Left cardiac atrium (tissue), 4 donors: ENCODE measurements at regions not wholly inside any gene's neighbourhood (a gene's known extent, or its start where the extent isn't known, plus 50 kb on each side); places are given as distances from the start of the nearest gene placed in this dataset.

Source experiments
- ATAC-seq, 2 donors: fragments of 200-7000 bp; cut with Tn5 transposase; one replicate each; pipeline ENCODE4 v1.9.1; 2020; ENCODE audit warnings: mild to moderate bottlenecking in 2 of 2, moderate library complexity in 2 of 2
- DNase-seq: peaks from one replicate; pipeline ENCODE4 v3.0.0-alpha.2; 2020
- intact Hi-C, 2 donors: fragments of 100-400 bp; cut with DNase I; formaldehyde crosslinking; loops; one replicate each; pipeline versions ENCODE4 v1.14.1 to v1.15.1; 2022 to 2023
- donor health status: DM: no; HTN: yes; CAD: no.
- donor health status: DM: no; HTN: yes; CAD: no; lungs with severe emphysema.
- donor health status: DM: yes; HTN: yes; CAD: no.
- donor health status: Dilated cardiomyopathy.

DNA sequence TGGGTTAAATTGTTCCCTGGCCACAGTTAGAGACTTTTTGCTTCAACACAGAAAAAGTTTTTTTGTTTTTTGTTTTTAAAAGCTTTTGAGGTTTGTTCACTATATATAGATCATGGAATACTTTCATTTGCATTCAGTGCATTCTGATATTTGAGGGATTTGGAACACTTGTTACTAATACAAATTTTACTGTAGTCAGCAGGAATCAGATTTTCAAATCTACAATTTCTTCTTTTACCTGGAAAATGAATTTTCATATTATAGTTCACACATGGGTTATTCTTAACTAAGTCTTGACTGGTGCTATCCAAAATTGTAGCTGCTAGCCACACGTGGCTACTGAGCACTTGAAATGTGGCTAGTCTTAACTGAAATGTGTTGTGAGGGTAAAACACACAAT is 142.0 kb downstream of the RMI1 start:
- intact Hi-C loops = no loop called here
- DNase-seq (no peak), ATAC-seq (no peak)

GRCh38 chr9:84123648-84124406 is 143.2 kb downstream of the RMI1 start:
- no peak for DNase-seq
- ATAC-seq = no peak
- intact Hi-C loops = no loop called here

- intact Hi-C loops = loop anchor here in 1 of 2 donors (5.0 kb wide), 1 partner anchor 48 kb away; no protein-coding TSS in a partner anchor
- DNase-seq (no peak), ATAC-seq (no peak)
These were observed 144.4 kb downstream of the RMI1 start for GRCh38 chr9:84125046-84125445.

DNA sequence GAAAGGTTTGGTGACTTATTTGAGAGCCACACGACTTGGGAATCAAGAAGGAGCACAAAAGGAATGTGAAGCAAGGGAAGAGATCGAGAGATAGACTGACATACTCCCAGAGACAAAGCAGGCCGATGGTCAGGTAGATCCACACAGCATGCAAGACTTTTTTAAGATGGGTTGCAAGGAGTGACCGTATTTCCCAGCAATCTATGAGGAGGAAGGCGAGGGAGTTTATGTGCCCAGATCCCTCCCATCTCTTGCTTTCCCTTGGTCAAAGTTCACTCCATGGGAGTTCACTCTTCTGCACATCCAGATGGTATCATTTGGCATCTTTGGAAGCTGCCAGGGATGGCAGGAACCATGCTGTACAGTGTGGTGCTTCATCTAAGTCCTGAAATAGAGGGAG is 148.9 kb downstream of the RMI1 start:
- ATAC-seq = no peak
- no peak for DNase-seq
- intact Hi-C loops = loop anchor here in 1 of 2 donors (5.0 kb wide), 1 partner anchor 52 kb away; no protein-coding TSS in a partner anchor

DNA sequence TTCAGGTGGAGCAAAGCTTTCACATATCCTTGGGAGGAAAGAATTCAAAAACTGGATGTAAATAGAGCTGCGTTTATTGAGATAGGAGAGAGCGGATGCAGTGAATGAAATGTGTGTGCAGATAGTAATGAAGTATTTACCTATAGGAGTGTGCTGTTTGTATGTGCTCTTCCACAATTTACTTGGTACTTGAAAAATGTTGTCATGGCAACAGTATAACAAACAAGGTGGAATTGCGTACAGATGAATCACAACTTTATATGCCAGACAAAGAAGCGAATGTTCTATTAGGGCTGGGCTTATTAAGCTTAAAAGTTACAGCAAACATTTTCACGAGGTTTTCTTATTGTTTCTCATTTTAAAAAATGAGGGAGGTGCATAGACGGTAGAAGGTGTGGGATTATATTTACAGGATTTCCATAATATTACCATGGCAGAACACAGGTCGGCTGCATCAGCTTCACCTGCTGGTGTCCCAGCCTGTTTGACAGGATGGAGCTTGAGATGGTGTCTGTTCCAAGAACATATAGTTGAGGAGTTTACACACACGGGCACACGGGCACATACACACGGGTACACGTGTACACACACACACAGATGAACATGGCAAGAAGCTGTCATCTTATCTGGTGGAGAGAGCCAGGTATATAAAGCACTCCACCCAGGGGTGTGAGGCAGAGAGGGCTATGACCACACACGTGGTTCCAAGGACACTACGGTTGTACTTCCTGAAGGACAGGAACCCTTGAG is 155.7 kb downstream of the RMI1 start:
- ATAC-seq = peak in 1 of 2 donors; percentile 73
- intact Hi-C loops = no loop called here

DNA sequence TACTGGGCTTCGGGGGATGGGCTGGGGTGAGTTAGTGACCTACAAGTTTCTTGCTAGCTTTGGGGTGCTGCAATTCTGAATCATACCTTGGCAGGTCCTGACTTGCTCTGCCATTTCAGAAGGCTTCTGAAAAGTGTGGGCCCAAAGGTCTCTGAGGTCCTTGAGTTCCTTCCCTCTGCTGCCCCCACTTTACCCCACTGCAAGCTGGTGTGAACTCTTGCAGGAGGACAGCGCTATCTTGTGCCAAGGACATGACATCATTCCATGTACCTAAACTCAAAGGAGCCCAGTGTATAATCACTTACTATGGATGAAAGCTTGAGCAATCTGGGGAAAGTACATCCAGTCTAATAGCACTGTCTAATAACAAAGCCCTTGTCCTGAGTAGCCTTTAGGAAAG is 157.4 kb downstream of the RMI1 start:
- intact Hi-C loops = no loop called here
- ATAC-seq (peak in 1 of 2 donors; percentile 38), DNase-seq (no peak)

More for the DNA sequence above, 155.7 kb downstream of the RMI1 start:
- no peak for DNase-seq

DNA sequence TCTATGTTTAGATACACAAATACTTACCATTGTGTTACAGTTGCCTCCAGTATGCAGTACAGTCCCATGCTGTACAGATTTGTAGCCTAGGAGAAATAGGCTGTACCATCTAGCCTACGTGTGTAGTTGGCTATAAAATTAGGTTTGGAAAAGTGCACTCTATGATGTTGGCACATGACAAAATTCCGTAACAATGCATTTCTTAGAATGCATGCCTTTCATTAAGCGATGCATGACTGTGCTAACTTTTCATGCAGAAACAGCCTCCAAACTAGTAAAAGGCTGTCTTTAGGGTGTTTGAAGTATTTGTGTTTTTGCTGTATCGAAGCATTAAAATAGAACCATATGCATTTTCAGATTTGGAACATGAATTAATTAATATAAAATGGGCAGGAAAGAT is 157.9 kb downstream of the RMI1 start:
- intact Hi-C loops = no loop called here
- ATAC-seq (no peak), DNase-seq (no peak)

GRCh38 chr9:84139296-84140070 is 158.9 kb downstream of the RMI1 start:
- peak; percentile 34 for DNase-seq
- ATAC-seq = peak; percentile 59 to 60
- intact Hi-C loops = no loop called here

DNA sequence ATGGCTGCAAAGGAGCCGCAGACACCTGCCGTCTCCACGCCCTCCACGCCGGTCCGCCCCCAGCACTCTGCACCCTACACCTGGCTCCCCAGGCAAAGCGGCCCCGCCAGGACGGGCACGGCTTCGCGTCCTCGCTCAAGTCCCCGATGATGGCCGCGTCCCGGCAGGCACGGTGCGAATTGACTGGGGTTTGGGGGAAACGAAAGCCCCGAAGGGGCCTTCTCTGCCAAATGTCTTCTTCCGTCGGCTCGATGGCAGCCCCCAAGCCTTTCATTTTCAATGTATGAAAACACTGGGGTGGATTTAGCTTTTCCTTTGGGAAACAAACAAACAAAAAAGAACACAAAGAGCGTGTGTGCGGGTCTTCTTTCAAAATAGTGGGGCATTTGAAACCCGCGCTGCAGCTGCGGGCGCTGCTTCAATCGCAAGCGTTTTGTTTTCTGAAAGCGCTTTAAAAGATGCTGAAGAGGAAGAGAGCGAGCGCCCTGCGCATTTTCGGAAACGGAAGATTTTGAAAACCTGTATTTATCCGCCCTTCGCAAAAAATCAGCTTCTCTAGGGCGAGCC is 160.0 kb downstream of the RMI1 start:
- DNase-seq (no peak), ATAC-seq (peak; percentile 38 to 41)
- intact Hi-C loops = no loop called here

DNA sequence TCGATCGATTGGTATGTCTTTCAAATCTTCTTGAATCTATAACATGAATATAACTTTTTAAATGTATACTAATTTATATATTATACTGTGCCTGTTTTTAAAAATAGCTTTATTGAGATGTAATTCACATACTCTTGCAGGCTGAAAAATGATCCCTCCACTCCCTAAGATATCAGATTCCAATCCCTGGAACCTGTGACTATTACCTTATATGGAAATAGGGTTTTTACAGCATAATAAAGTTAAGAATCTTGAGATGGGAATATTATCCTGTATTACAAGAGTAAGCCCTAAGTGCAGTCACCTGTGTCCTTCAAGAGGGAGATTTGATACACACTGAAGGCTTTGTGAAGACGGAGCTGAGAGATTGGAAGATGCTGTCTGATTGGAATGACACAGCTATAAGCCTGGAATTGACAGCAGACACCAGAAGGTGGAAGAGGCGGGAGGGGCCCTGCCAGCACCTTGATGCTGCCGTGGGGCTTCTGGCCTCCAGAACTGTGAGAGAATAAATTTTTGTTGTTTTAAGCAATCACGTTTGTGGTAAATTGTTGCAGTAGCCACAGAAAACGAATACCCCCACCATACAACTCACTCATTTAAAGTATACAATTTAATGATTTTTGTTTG is 161.3 kb downstream of the RMI1 start:
- ATAC-seq = no peak
- no peak for DNase-seq
- intact Hi-C loops = no loop called here

DNA sequence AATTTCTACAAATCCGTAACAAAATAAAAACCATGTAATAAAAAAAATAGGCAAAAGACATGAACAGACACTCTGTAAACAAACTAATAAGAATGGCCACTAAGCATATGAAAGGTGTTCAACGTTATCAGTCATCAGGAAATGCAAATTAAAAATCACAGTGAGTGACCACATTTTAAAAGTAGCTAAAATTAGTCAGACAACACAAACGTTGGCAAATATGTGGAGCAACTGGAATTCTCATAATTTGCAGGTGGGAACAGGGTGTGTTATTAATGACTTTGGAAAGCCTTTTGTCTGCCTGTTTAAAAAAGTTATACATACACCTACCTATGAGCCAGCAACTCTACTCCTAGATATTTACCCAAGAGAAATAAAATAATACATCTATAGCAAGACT is 164.4 kb downstream of the RMI1 start:
- intact Hi-C loops = no loop called here
- DNase-seq = no peak
- ATAC-seq = no peak

- no peak for ATAC-seq
- intact Hi-C loops = no loop called here
- no peak for DNase-seq
These were observed 165.2 kb downstream of the RMI1 start for GRCh38 chr9:84145780-84146179.

DNA sequence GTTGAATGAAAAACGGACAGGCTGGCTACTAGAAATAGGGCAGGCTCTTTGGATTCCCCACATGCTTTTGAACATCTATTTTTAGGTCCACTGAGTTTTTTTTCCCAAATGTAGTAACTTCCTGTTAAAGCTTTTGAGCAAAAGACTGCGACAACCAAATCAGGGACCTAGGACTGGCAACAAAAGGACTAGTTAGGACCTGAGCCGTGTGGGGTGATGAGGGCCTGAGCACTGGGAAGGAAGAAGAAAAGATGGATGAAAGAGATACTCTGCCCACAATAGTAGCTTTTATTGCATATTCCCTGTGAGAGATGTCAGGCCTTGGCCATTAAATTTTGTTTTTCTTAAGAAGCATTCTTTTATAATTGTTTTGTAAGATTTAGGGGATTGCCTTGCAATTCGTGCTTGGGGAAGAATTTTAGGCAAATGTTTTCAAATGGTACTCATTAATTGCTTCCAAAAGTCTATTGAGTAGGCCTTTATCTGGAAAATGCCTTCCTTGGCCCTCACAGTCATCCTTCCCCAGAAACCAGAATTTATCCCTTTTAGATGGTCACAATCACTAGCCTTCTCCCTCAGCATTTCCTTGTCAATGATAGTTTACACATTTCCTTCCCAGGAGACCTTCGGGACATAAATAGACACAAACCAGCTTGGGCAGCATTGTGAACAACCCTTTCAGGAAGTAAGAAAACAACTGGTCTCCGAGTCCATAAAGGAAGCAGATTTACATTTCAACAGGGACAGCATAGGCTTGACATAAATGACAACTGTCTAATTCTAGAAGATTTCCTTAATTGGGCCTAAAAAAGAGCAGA is 166.5 kb downstream of the RMI1 start:
- intact Hi-C loops = no loop called here
- ATAC-seq (peak in 1 of 2 donors; percentile 47), DNase-seq (no peak)

GRCh38 chr9:84151236-84151635 is 170.6 kb downstream of the RMI1 start:
- intact Hi-C loops = no loop called here
- no peak for ATAC-seq
- DNase-seq = no peak

DNA sequence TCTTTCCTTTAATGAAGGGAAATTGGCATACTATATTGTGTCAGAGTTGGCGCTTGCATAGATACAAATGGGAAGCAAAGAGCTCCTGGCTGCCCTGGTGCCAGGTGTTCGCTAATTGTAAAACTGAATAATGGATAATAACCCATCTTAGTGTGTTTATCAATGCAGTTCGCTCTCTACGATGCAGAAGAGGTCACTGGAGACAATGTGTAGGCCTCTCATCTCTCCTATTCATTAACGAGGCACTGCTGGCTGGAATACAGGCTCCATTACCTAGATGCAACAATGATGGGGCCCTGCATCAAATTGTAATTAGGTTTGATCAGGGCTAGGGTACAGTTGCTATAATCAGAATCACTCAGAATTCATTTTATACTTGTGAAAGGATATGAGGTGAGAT is 171.0 kb downstream of the RMI1 start:
- no peak for DNase-seq
- intact Hi-C loops = no loop called here
- no peak for ATAC-seq

DNA sequence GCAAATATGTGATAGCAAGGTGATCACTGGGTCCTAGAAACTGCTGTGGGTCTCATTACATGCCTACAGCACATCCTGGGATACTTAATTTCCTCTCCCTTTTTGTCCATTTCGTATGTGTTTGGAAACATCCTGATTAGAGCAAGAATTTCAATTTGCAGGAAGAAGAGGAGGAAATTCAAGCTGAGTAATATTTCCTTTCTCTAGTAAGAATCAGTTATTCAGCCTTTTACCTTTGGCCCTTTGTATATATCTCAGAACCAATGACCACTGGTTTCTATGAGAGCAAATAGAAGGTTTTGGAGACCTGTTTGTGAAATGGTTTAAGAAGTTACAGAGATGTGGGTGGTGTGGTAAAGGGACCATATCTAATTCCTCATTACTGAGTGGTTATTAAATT is 171.6 kb downstream of the RMI1 start:
- DNase-seq (no peak), ATAC-seq (no peak)
- intact Hi-C loops = no loop called here

DNA sequence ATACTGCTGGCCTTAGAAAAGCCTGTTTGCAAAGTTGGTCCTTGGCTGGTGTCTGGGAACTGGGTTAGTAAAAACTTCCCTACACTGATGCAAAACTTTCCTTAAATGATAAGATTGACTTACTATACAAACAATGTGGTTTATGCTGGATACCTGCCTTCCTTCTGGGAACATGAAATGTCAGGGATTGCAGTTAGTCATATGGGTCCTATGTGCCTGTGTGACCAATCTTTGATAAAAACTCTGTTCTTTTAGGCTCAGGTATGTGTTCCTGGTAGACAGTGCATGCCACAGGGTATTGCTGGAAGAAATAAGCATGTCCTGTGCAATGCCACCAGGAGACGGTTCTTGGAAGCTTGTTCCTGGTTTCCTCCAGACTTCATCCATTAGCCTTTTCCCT is 173.3 kb downstream of the RMI1 start:
- DNase-seq (no peak), ATAC-seq (no peak)
- intact Hi-C loops = no loop called here

GRCh38 chr9:84154320-84154719 is 173.7 kb downstream of the RMI1 start:
- ATAC-seq = no peak
- DNase-seq = no peak
- intact Hi-C loops = no loop called here
